Hindlimb muscle (tissue), 1 donor: ENCODE measurements at regions not wholly inside any gene's neighbourhood (a gene's known extent, or its start where the extent isn't known, plus 50 kb on each side); places are given as distances from the start of the nearest gene placed in this dataset.
"Not testable (repeated sequence)": the region's sequence is repeated elsewhere in the genome, so short reads cannot be mapped to it uniquely, and the experiment has no call there.

ENCODE experiments used
- DNase-seq: peaks from one replicate; pipeline ENCODE4 v3.0.0-alpha.2; 2013

GRCh38 chr21:17359781-17360180 is 153.1 kb upstream of the CXADR start:
- DNase-seq = no peak

GRCh38 chr21:17368748-17369363 is 144.0 kb upstream of the CXADR start:
- no peak for DNase-seq

- DNase-seq = no peak
Observed at GRCh38 chr21:17370263-17370662, 142.6 kb upstream of the CXADR start.

GRCh38 chr21:17370916-17371315 is 141.9 kb upstream of the CXADR start:
- DNase-seq = no peak

GRCh38 chr21:17371450-17371849 is 141.4 kb upstream of the CXADR start:
- no peak for DNase-seq

- DNase-seq = no peak
Observed at GRCh38 chr21:17372200-17372599, 140.6 kb upstream of the CXADR start.

- no peak for DNase-seq
Observed at GRCh38 chr21:17386498-17386897, 126.3 kb upstream of the CXADR start.

- peak; percentile 52 for DNase-seq
Observed at GRCh38 chr21:17387030-17387617, 125.7 kb upstream of the CXADR start.

- no peak for DNase-seq
Observed at GRCh38 chr21:17388226-17388625, 124.6 kb upstream of the CXADR start.

GRCh38 chr21:17389311-17389710 is 123.5 kb upstream of the CXADR start:
- no peak for DNase-seq

- DNase-seq = no peak
Observed at GRCh38 chr21:17390569-17390968, 122.3 kb upstream of the CXADR start.

- no peak for DNase-seq
Observed at GRCh38 chr21:17391811-17392340, 121.0 kb upstream of the CXADR start.

GRCh38 chr21:17393413-17393812 is 119.4 kb upstream of the CXADR start:
- DNase-seq = no peak

GRCh38 chr21:17396948-17397347 is 115.9 kb upstream of the CXADR start:
- DNase-seq = no peak

- DNase-seq = no peak
Observed at GRCh38 chr21:17397703-17398102, 115.1 kb upstream of the CXADR start.

- not testable (repeated sequence) for DNase-seq
Observed at GRCh38 chr21:17398954-17399353, 113.9 kb upstream of the CXADR start.

- no peak for DNase-seq
Observed at GRCh38 chr21:17402937-17403336, 109.9 kb upstream of the CXADR start.

- DNase-seq = no peak
Observed at GRCh38 chr21:17406202-17406601, 106.6 kb upstream of the CXADR start.

GRCh38 chr21:17414766-17415165 is 98.1 kb upstream of the CXADR start:
- DNase-seq = no peak

GRCh38 chr21:17416139-17416538 is 96.7 kb upstream of the CXADR start:
- no peak for DNase-seq

- DNase-seq = no peak
Observed at GRCh38 chr21:17422931-17423330, 89.9 kb upstream of the CXADR start.

- DNase-seq = no peak
Observed at GRCh38 chr21:17427157-17427556, 85.7 kb upstream of the CXADR start.

- DNase-seq = no peak
Observed at GRCh38 chr21:17427831-17428483, 84.9 kb upstream of the CXADR start.

- no peak for DNase-seq
Observed at GRCh38 chr21:17428484-17428869, 84.4 kb upstream of the CXADR start.
